GM13977 (cell line): ENCODE measurements at regions not wholly inside any gene's neighbourhood (a gene's known extent, or its start where the extent isn't known, plus 50 kb on each side); places are given as distances from the start of the nearest gene placed in this dataset.

Experiments used
- DNase-seq: peaks from one replicate; pipeline ENCODE4 v3.0.0; 2012; ENCODE audit warnings: low spot score
- in situ Hi-C: fragments of 300-500 bp; cut with MboI; formaldehyde crosslinking; loops from one replicate; pipeline ENCODE4 v1.12.0; 2022; ENCODE audit warnings: low sequenced_read_pairs, low pct_unique_long_range_greater_than_20kb, mixed read lengths, inconsistent platforms; ENCODE audit not compliant: unreplicated experiment
- TF ChIP-seq, protein P1 (sequence below): IDR thresholded peaks from 2 replicates; pipeline ENCODE4 v1.5.1; 2012; ENCODE audit warnings: mild to moderate bottlenecking, control low read depth; ENCODE audit not compliant: insufficient read depth; ENCODE audit errors: extremely low read depth, missing control alignments

- TF ChIP-seq, protein P1, sequence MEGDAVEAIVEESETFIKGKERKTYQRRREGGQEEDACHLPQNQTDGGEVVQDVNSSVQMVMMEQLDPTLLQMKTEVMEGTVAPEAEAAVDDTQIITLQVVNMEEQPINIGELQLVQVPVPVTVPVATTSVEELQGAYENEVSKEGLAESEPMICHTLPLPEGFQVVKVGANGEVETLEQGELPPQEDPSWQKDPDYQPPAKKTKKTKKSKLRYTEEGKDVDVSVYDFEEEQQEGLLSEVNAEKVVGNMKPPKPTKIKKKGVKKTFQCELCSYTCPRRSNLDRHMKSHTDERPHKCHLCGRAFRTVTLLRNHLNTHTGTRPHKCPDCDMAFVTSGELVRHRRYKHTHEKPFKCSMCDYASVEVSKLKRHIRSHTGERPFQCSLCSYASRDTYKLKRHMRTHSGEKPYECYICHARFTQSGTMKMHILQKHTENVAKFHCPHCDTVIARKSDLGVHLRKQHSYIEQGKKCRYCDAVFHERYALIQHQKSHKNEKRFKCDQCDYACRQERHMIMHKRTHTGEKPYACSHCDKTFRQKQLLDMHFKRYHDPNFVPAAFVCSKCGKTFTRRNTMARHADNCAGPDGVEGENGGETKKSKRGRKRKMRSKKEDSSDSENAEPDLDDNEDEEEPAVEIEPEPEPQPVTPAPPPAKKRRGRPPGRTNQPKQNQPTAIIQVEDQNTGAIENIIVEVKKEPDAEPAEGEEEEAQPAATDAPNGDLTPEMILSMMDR: no peak
- in situ Hi-C loops: no loop called here
- DNase-seq: no peak
These were observed 229.9 kb downstream of the ABCC12 start for GRCh38 chr16:47925811-47926460.

- no peak for DNase-seq
- TF ChIP-seq, protein P1: no peak
- in situ Hi-C loops: no loop called here
These were observed 230.8 kb downstream of the ABCC12 start for GRCh38 chr16:47924950-47925349.

- TF ChIP-seq, protein P1: no peak
- in situ Hi-C loops: no loop called here
- no peak for DNase-seq
These were observed 234.3 kb downstream of the ABCC12 start for GRCh38 chr16:47921535-47921934.

- in situ Hi-C loops: no loop called here
- DNase-seq: no peak
- TF ChIP-seq, protein P1: no peak
These were observed 235.1 kb downstream of the ABCC12 start for GRCh38 chr16:47920709-47921108.

DNA sequence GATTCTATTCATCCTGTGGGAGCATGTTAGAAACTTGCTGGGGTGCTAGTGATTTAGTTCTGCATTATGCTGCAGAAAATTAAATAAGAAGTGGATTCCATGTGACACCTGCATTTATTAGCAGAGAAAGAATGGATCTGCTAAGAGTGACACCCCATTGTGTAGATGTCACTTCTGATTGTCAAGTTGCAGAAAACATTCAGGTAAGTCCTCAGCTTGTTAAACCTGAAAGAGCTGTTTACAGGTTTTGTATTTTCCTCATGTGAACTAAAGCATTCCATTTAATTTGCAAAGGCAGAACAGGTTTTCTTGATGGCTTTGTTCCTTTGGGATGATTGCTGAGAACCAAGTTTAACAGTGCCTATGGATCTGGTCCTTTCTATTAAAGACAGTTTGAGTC lies 238.7 kb downstream of the ABCC12 start:
- in situ Hi-C loops: no loop called here
- no peak for DNase-seq
- TF ChIP-seq, protein P1: no peak

- in situ Hi-C loops: no loop called here
- TF ChIP-seq, protein P1: no peak
- no peak for DNase-seq
These were observed 239.5 kb downstream of the ABCC12 start for GRCh38 chr16:47916266-47916665.
